ENCODE measurements at regions not wholly inside any gene's neighbourhood (a gene's known extent, or its start where the extent isn't known, plus 50 kb on each side); places are given as distances from the start of the nearest gene placed in this dataset.

DNA sequence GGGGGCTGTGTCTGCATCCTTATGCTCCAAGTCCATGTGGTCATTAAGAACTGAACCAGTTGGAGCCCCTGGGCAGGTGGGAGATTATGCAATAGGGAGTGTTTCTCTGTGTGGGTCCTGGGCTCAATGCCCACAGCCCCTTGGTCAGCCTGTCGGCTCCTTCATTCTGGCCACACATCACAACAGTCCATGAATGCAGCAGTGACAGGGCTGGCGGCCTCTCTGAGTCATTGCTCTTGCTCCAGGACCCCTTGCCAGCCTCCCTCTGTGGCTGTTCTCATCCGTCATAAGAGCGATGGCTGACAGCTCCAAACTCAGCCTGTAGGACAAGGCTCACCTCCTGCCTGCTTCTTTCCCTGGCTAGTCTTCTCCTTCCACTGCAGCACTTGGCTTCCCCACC, 609.5 kb upstream of the CDH4 start:
- TF ChIP-seq CTCF (IDR thresholded peaks at IDR 0.05; ENCODE audit: control extremely low read depth in 1 of 3, insufficient read depth in 1 of 3, low read depth in 1 of 3, low read length in 3 of 3): no peak
- TF ChIP-seq, protein P1, sequence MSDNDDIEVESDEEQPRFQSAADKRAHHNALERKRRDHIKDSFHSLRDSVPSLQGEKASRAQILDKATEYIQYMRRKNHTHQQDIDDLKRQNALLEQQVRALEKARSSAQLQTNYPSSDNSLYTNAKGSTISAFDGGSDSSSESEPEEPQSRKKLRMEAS (IDR thresholded peaks at IDR 0.05): no peak
- no peak for TF ChIP-seq SIN3A (conservative IDR thresholded peaks at IDR 0.05 in 1 of 2, IDR thresholded peaks at IDR 0.05 in 1 of 2; ENCODE audit: low read depth in 1 of 2, low read length in 2 of 2)
- no peak for TF ChIP-seq POLR2A (IDR thresholded peaks at IDR 0.05; ENCODE audit: control extremely low read depth in 1 of 2, low read depth in 2 of 2, low read length in 2 of 2)
- TF ChIP-seq YY1 (IDR thresholded peaks at IDR 0.05; ENCODE audit: low read depth, low read length): no peak
- TF ChIP-seq EGR1 (IDR thresholded peaks at IDR 0.05; ENCODE audit: borderline replicate concordance, low read depth, low read length): no peak
- no peak for TF ChIP-seq SIX5 (IDR thresholded peaks at IDR 0.05; ENCODE audit: low read depth, low read length)
- TF ChIP-seq ATF2 (IDR thresholded peaks at IDR 0.05; ENCODE audit: low read length): no peak
- no peak for TF ChIP-seq CHD1 (IDR thresholded peaks at IDR 0.05; ENCODE audit: low read depth, low read length)
- no peak for TF ChIP-seq KDM1A (IDR thresholded peaks at IDR 0.05; ENCODE audit: borderline replicate concordance, low read length)
- TF ChIP-seq MAFK (IDR thresholded peaks at IDR 0.05; ENCODE audit: low read depth, low read length): no peak
- no peak for TF ChIP-seq POLR2AphosphoS5 (IDR thresholded peaks at IDR 0.05; ENCODE audit: low read depth, low read length)
- TF ChIP-seq NRF1 (IDR thresholded peaks at IDR 0.05; ENCODE audit: low read depth, low read length): no peak

All from H1 (cell line).